HCT116 (cell line): ENCODE measurements at regions not wholly inside any gene's neighbourhood (a gene's known extent, or its start where the extent isn't known, plus 50 kb on each side); places are given as distances from the start of the nearest gene placed in this dataset.

Experiments used
- EZH2phosphoT487 ChIP-seq: fragments of 200-600 bp; IDR thresholded peaks from 2 replicates; pipeline ENCODE4 v1.6.1; 2018; ENCODE audit warnings: antibody characterized with exemption, borderline replicate concordance
- POLR2AphosphoS5 ChIP-seq: IDR thresholded peaks from 2 replicates; pipeline ENCODE4 v1.6.1; 2011; ENCODE audit warnings: mild to moderate bottlenecking, low read depth, low read length, moderate library complexity
- SIN3A ChIP-seq: IDR thresholded peaks from 2 replicates; pipeline ENCODE4 v1.6.1; 2012; ENCODE audit warnings: low read depth
- TF ChIP-seq, protein P1 (sequence below), 3 experiments: fragments of 200-600 bp in 1 of 3; sonication (generic) in 1 of 3; IDR thresholded peaks in 2 of 3; conservative IDR thresholded peaks in 1 of 3; 2 replicates each; pipeline ENCODE4 v1.5.1; 2012 to 2017; ENCODE audit warnings: low read depth in 2 of 3, low read length in 2 of 3, antibody characterized with exemption in 1 of 3, borderline replicate concordance in 1 of 3, control low read depth in 1 of 3, mild to moderate bottlenecking in 1 of 3, mixed read lengths in 1 of 3, mixed run types in 1 of 3, moderate library complexity in 1 of 3; ENCODE audit not compliant: insufficient read depth in 1 of 3
- TF ChIP-seq, protein P2 (sequence below): IDR thresholded peaks from 2 replicates; pipeline ENCODE4 v1.6.1; 2012

DNA sequence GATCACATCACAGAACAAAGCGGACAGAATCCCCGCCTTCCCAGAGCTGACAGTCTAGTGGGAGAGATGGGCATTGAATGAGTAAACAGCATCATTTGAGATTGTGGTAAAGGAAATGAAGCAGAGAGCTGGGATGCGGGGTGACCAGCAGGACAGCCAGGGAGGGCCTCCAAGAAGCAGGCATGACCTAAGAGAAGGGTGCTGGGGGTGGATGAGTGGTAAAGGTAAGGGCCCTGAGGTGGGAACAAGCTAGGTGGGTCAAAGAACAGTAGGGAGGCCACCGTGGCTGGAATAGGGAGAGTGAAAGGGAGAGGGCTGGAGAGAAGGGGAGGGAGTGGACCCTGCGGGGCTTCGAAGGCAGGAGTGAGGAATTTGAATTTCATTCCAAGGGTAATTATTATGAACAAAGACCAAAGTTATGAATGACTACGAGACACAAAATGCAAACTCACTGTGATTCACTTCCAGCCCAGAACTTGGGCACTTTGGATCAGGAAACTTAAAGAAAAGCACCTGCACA is 61.4 kb downstream of the CEBPB start:
- TF ChIP-seq, protein P1, sequence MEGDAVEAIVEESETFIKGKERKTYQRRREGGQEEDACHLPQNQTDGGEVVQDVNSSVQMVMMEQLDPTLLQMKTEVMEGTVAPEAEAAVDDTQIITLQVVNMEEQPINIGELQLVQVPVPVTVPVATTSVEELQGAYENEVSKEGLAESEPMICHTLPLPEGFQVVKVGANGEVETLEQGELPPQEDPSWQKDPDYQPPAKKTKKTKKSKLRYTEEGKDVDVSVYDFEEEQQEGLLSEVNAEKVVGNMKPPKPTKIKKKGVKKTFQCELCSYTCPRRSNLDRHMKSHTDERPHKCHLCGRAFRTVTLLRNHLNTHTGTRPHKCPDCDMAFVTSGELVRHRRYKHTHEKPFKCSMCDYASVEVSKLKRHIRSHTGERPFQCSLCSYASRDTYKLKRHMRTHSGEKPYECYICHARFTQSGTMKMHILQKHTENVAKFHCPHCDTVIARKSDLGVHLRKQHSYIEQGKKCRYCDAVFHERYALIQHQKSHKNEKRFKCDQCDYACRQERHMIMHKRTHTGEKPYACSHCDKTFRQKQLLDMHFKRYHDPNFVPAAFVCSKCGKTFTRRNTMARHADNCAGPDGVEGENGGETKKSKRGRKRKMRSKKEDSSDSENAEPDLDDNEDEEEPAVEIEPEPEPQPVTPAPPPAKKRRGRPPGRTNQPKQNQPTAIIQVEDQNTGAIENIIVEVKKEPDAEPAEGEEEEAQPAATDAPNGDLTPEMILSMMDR (IDR thresholded peaks at IDR 0.05 in 2 of 3, conservative IDR thresholded peaks at IDR 0.05 in 1 of 3; ENCODE audit: borderline replicate concordance in 1 of 3, insufficient read depth in 1 of 3, low read depth in 2 of 3, low read length in 2 of 3) = no peak
- TF ChIP-seq EZH2phosphoT487 (no peak), SIN3A (no peak), POLR2AphosphoS5 (no peak)
- TF ChIP-seq, protein P2, sequence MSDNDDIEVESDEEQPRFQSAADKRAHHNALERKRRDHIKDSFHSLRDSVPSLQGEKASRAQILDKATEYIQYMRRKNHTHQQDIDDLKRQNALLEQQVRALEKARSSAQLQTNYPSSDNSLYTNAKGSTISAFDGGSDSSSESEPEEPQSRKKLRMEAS = no peak
